ENCODE measurements at regions not wholly inside any gene's neighbourhood (a gene's known extent, or its start where the extent isn't known, plus 50 kb on each side); places are given as distances from the start of the nearest gene placed in this dataset.

- no peak for TF ChIP-seq HOXA7 (CRISPR knock-in tag; IDR thresholded peaks at IDR 0.05)
- TF ChIP-seq CTCF (IDR thresholded peaks at IDR 0.05), result no peak
- TF ChIP-seq ELK1 (IDR thresholded peaks at IDR 0.05; ENCODE audit: low read depth, low read length), result no peak
- no peak for TF ChIP-seq RFX5 (IDR thresholded peaks at IDR 0.05)
- TF ChIP-seq CBX8 (IDR thresholded peaks at IDR 0.05), result no peak
- no peak for TF ChIP-seq POLR2A (IDR thresholded peaks at IDR 0.05; ENCODE audit: low read length)
- no peak for TF ChIP-seq EP300 (IDR thresholded peaks at IDR 0.05)
- no peak for TF ChIP-seq CHD2 (IDR thresholded peaks at IDR 0.05; ENCODE audit: low read length, partially characterized antibody)
Measured at GRCh38 chr15:45763170-45763869, 128.5 kb downstream of the SQOR start.

Measured in A549 (cell line).